Thoracic aorta (tissue), 2 donors: ENCODE measurements at regions not wholly inside any gene's neighbourhood (a gene's known extent, or its start where the extent isn't known, plus 50 kb on each side); places are given as distances from the start of the nearest gene placed in this dataset.

Experiments
- ATAC-seq: fragments of 150-250 bp; one replicate; pipeline ENCODE4 v1.8.0; 2017; ENCODE audit warnings: low read depth; ENCODE audit not compliant: insufficient number of reproducible peaks, low FRiP score
- DNase-seq: peaks from one replicate; pipeline ENCODE4 v3.0.0-alpha.2; 2020; ENCODE audit warnings: low spot score
- H3K27ac ChIP-seq, 2 donors: fragments of 200-600 bp; sonication (generic); 1 replicate in 1 of 2; 2 replicates in 1 of 2; pipeline ENCODE4 v1.5.1; 2016; ENCODE audit warnings: mild to moderate bottlenecking in 2 of 2, moderate library complexity in 2 of 2
- H3K27me3 ChIP-seq: fragments of 200-600 bp; sonication (generic); replicated peaks from 2 replicates; pipeline ENCODE4 v1.6.0; 2016; ENCODE audit warnings: mild to moderate bottlenecking; ENCODE audit not compliant: insufficient read depth
- H3K36me3 ChIP-seq: fragments of 200-600 bp; sonication (generic); one replicate; pipeline ENCODE4 v1.5.1; 2016
- H3K4me1 ChIP-seq, 2 donors: fragments of 200-600 bp; sonication (generic); 1 replicate in 1 of 2; 2 replicates in 1 of 2; pipeline versions ENCODE4 v1.5.1 to v1.6.0; 2016; ENCODE audit warnings: low read depth in 2 of 2, mild to moderate bottlenecking in 1 of 2; ENCODE audit not compliant: control insufficient read depth in 1 of 2
- H3K4me3 ChIP-seq: fragments of 200-600 bp; sonication (generic); 2 replicates; pipeline ENCODE4 v1.5.1; 2016; ENCODE audit warnings: mild to moderate bottlenecking
- H3K9me3 ChIP-seq: fragments of 200-600 bp; sonication (generic); 2 replicates; pipeline ENCODE4 v1.5.1; 2016
- CTCF ChIP-seq: fragments of 200-600 bp; sonication (generic); IDR thresholded peaks from one replicate; pipeline ENCODE4 v1.5.1; 2019; ENCODE audit warnings: antibody characterized with exemption

- no peaks in the 10 kb centered on the region for H3K4me1 ChIP-seq
- H3K27ac ChIP-seq, result no peak overlapping the region
- no peak for DNase-seq
- ATAC-seq, result no peak
- H3K9me3 ChIP-seq, result no peaks in the 10 kb centered on the region
- no peaks in the 10 kb centered on the region for H3K36me3 ChIP-seq
- TF ChIP-seq CTCF, result no peak
- no peak overlapping the region for H3K4me3 ChIP-seq
- H3K27me3 ChIP-seq, result no peaks in the 10 kb centered on the region
These were observed 318.3 kb upstream of the GATB start for GRCh38 chr4:152079079-152079478.

- H3K4me3 ChIP-seq, result no peak overlapping the region
- ATAC-seq, result no peak
- no peaks in the 10 kb centered on the region for H3K9me3 ChIP-seq
- no peaks in the 10 kb centered on the region for H3K27me3 ChIP-seq
- no peak overlapping the region for H3K27ac ChIP-seq
- H3K4me1 ChIP-seq, result no peaks in the 10 kb centered on the region
- TF ChIP-seq CTCF, result no peak
- H3K36me3 ChIP-seq, result no peaks in the 10 kb centered on the region
- DNase-seq, result no peak
These were observed 316.8 kb upstream of the GATB start for GRCh38 chr4:152077582-152077981.

- no peak overlapping the region for H3K4me3 ChIP-seq
- no peaks in the 10 kb centered on the region for H3K9me3 ChIP-seq
- no peak overlapping the region for H3K27ac ChIP-seq
- TF ChIP-seq CTCF, result no peak
- DNase-seq, result no peak
- H3K27me3 ChIP-seq, result no peaks in the 10 kb centered on the region
- no peaks in the 10 kb centered on the region for H3K36me3 ChIP-seq
- no peak for ATAC-seq
- no peaks in the 10 kb centered on the region for H3K4me1 ChIP-seq
These were observed 314.6 kb upstream of the GATB start for GRCh38 chr4:152075253-152075928.

GRCh38 chr4:152074573-152074972 is 313.8 kb upstream of the GATB start:
- no peaks in the 10 kb centered on the region for H3K4me1 ChIP-seq
- H3K27ac ChIP-seq, result no peak overlapping the region
- H3K4me3 ChIP-seq, result no peak overlapping the region
- no peaks in the 10 kb centered on the region for H3K9me3 ChIP-seq
- H3K27me3 ChIP-seq, result no peaks in the 10 kb centered on the region
- DNase-seq (no peak), ATAC-seq (no peak)
- no peak for TF ChIP-seq CTCF
- no peaks in the 10 kb centered on the region for H3K36me3 ChIP-seq

- H3K27ac ChIP-seq, result no peak overlapping the region
- H3K27me3 ChIP-seq, result no peaks in the 10 kb centered on the region
- no peak overlapping the region for H3K4me3 ChIP-seq
- H3K36me3 ChIP-seq, result no peaks in the 10 kb centered on the region
- no peaks in the 10 kb centered on the region for H3K9me3 ChIP-seq
- ATAC-seq, result no peak
- H3K4me1 ChIP-seq, result no peaks in the 10 kb centered on the region
- no peak for TF ChIP-seq CTCF
- no peak for DNase-seq
These were observed 313.3 kb upstream of the GATB start for GRCh38 chr4:152074088-152074437.
